IPS-18a (cell line): ENCODE measurements at regions not wholly inside any gene's neighbourhood (a gene's known extent, or its start where the extent isn't known, plus 50 kb on each side); places are given as distances from the start of the nearest gene placed in this dataset.

Experiments used
- H3K27ac ChIP-seq: one replicate; pipeline ENCODE4 v1.5.1; 2013; ENCODE audit warnings: low read length
- H3K27me3 ChIP-seq: one replicate; pipeline ENCODE4 v1.6.1; 2013; ENCODE audit warnings: mild to moderate bottlenecking, low read length; ENCODE audit not compliant: control insufficient read depth, insufficient read depth
- H3K36me3 ChIP-seq: one replicate; pipeline ENCODE4 v1.6.1; 2013; ENCODE audit warnings: low read depth, low read length; ENCODE audit not compliant: control insufficient read depth
- H3K4me1 ChIP-seq: one replicate; pipeline ENCODE4 v1.6.1; 2013; ENCODE audit warnings: low read depth, low read length; ENCODE audit not compliant: control insufficient read depth
- H3K4me3 ChIP-seq: one replicate; pipeline ENCODE4 v1.5.1; 2013; ENCODE audit warnings: low read length
- H3K9ac ChIP-seq: one replicate; pipeline ENCODE4 v1.6.1; 2013; ENCODE audit warnings: mild to moderate bottlenecking, low read length, moderate library complexity
- H3K9me3 ChIP-seq: one replicate; pipeline ENCODE4 v1.6.1; 2013; ENCODE audit warnings: low read depth, low read length; ENCODE audit not compliant: control insufficient read depth

DNA sequence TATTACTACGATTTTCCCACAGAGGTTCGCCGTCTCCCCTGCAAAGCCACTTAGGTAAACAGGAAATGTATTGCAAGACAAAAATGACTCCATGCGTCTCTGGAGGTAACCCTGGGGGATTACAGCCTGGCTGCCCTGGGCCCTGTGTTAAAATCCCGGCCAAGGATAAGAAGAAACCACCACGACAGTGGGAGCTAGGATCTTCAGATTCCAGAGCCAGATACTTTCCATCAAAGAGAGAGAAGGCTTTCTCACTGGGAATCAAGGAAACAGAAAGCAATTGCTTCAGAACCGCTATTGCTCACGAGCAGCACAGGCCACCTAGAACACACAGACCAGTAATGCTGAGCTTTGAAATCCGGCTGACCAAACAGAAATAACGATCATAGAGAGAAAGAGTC is 97.9 kb upstream of the ZNF516 start:
- H3K4me1 ChIP-seq = peaks cover 8% of the 10 kb centered on the region
- H3K4me3 ChIP-seq = no peak overlapping the region
- no peaks in the 10 kb centered on the region for H3K36me3 ChIP-seq
- H3K9me3 ChIP-seq = no peaks in the 10 kb centered on the region
- no peak overlapping the region for H3K27ac ChIP-seq
- no peak overlapping the region for H3K9ac ChIP-seq
- H3K27me3 ChIP-seq = no peaks in the 10 kb centered on the region

- no peaks in the 10 kb centered on the region for H3K27me3 ChIP-seq
- no peak overlapping the region for H3K4me3 ChIP-seq
- no peaks in the 10 kb centered on the region for H3K36me3 ChIP-seq
- no peaks in the 10 kb centered on the region for H3K9me3 ChIP-seq
- no peak overlapping the region for H3K27ac ChIP-seq
- peaks cover 8% of the 10 kb centered on the region for H3K4me1 ChIP-seq
- H3K9ac ChIP-seq = no peak overlapping the region
Measured at GRCh38 chr18:76592096-76592495, 97.1 kb upstream of the ZNF516 start.

GRCh38 chr18:76589866-76590265 is 94.8 kb upstream of the ZNF516 start:
- Histone ChIP-seq H3K36me3 (no peaks in the 10 kb centered on the region), H3K4me1 (peaks cover 8% of the 10 kb centered on the region), H3K9ac (no peak overlapping the region), H3K27ac (no peak overlapping the region), H3K4me3 (no peak overlapping the region), H3K27me3 (no peaks in the 10 kb centered on the region), H3K9me3 (no peaks in the 10 kb centered on the region)

DNA sequence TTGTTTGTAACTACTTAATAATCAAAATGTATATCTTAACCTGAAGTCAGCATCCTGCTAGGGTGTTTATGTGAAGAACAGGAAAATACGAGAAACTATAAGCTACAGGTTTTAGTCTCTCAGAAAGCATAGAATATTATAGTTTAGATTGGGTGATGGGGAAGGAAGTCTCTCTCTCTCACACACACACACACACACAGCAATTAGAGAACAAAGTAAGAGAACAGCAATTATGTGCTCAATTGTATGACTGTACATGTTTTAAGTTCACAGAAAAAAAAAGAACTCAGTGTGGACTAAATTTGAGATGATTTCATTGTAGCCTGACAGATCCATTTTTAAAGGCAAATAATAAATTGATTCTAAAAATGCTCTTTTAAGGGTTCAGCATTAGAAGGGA is 94.3 kb upstream of the ZNF516 start:
- no peaks in the 10 kb centered on the region for H3K36me3 ChIP-seq

DNA sequence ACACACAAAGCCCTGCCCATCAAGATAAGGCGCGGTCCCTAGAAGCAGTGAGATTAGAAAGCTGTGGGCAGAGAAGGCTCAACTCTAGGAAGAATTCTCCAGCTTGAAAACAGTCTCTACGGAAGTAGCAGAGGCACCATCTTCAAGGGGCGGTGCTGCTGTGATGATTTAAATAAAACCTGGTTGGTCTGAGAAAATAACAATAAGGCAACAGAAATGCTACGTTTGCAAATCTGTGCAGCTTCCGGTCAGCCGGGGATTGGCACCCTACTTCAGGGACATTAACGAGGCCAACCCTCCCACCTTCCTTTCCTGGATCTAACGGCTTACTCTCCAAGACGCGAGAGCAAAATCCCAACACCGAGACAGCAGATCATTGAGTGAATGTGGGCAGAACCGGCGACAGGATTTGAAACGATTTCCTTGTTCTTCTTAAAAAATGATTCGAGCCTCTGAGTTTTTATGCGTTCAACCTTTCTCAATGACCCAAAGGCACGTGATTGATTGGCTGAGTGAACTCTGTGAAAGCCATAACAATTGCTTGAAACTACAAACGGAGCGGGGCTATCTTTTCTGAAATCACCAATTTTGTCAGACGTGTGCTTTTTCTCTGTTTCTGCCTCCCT is 93.7 kb upstream of the ZNF516 start:
- Histone ChIP-seq H3K9me3 (no peaks in the 10 kb centered on the region), H3K36me3 (no peaks in the 10 kb centered on the region), H3K27ac (no peak overlapping the region), H3K4me3 (peak overlapping the region; percentile 37), H3K9ac (no peak overlapping the region), H3K27me3 (no peaks in the 10 kb centered on the region), H3K4me1 (peaks cover 8% of the 10 kb centered on the region)

More for the DNA sequence above, 94.3 kb upstream of the ZNF516 start:
- Histone ChIP-seq H3K27me3 (no peaks in the 10 kb centered on the region), H3K4me1 (peaks cover 8% of the 10 kb centered on the region), H3K27ac (no peak overlapping the region), H3K9me3 (no peaks in the 10 kb centered on the region), H3K4me3 (no peak overlapping the region), H3K9ac (no peak overlapping the region)

DNA sequence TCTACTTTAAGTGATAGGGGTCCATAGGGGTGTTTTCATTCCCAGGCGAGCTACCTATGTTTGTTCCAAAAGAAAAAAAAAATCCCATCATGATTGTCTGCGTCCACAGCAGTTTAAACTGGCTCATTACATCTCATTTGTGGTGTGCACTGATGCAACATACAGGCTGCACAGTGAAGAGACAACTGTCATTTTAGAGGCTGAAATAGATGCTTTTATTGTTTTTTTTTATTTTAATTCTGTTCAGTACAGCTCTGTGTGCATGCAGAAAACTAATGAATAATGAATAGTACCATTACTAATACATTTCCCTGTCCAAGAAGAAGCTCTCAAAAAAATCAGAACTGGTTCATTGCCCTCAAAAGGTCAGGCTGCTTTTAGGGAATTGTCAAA is 92.8 kb upstream of the ZNF516 start:
- Histone ChIP-seq H3K36me3 (no peaks in the 10 kb centered on the region), H3K27me3 (no peaks in the 10 kb centered on the region), H3K27ac (no peak overlapping the region), H3K9ac (no peak overlapping the region), H3K4me3 (no peak overlapping the region), H3K4me1 (peaks cover 8% of the 10 kb centered on the region), H3K9me3 (no peaks in the 10 kb centered on the region)

- H3K36me3 ChIP-seq = no peaks in the 10 kb centered on the region
- no peak overlapping the region for H3K9ac ChIP-seq
- H3K9me3 ChIP-seq = no peaks in the 10 kb centered on the region
- H3K27ac ChIP-seq = no peak overlapping the region
- no peaks in the 10 kb centered on the region for H3K27me3 ChIP-seq
- no peak overlapping the region for H3K4me3 ChIP-seq
- H3K4me1 ChIP-seq = peaks cover 8% of the 10 kb centered on the region
Measured at GRCh38 chr18:76587147-76587878, 92.3 kb upstream of the ZNF516 start.

GRCh38 chr18:76584414-76585310 is 89.6 kb upstream of the ZNF516 start:
- H3K4me1 ChIP-seq = peaks cover 8% of the 10 kb centered on the region
- H3K4me3 ChIP-seq = no peak overlapping the region
- no peaks in the 10 kb centered on the region for H3K27me3 ChIP-seq
- H3K27ac ChIP-seq = no peak overlapping the region
- H3K9me3 ChIP-seq = no peaks in the 10 kb centered on the region
- no peaks in the 10 kb centered on the region for H3K36me3 ChIP-seq
- H3K9ac ChIP-seq = no peak overlapping the region

- no peak overlapping the region for H3K27ac ChIP-seq
- H3K27me3 ChIP-seq = peaks cover 8% of the 10 kb centered on the region
- no peak overlapping the region for H3K4me3 ChIP-seq
- H3K9ac ChIP-seq = no peak overlapping the region
- H3K36me3 ChIP-seq = no peaks in the 10 kb centered on the region
- no peaks in the 10 kb centered on the region for H3K4me1 ChIP-seq
- no peaks in the 10 kb centered on the region for H3K9me3 ChIP-seq
Measured at GRCh38 chr18:76581261-76581660, 86.2 kb upstream of the ZNF516 start.

DNA sequence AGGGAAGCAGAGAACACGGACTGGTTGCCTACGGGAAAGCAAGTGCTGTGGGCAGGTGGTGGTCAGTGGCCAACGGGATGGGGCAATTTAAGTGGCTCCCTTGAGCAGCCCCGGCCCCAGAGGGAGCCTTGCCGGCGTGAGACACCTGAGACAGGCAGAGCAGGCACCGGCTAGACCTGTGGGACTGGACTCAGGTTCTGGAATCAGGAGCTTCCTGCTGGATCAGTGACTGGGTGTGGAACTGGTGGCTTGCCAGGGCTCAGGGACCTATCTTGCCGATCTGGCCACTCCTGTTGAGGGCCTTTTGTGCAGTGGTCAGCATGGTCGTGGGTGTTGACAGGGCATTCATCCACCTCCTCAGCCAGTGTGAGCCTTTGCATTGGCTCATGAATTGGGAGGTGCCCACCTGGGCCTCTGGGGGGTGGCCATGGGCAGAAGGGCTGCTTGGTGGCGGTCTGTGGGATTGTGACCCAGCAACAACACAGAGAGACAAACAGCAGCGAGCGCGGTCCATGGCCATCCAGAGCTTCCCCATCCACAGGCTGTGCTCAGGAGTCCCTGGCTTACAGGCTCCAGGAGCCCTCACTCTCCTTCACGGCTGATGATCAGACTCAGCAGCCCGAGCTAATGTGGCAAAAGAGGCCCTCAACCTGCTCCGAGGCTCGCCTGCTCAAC is 85.4 kb upstream of the ZNF516 start:
- Histone ChIP-seq H3K4me3 (no peak overlapping the region), H3K4me1 (no peaks in the 10 kb centered on the region), H3K9me3 (no peaks in the 10 kb centered on the region), H3K9ac (no peak overlapping the region), H3K36me3 (no peaks in the 10 kb centered on the region), H3K27ac (no peak overlapping the region), H3K27me3 (peaks cover 8% of the 10 kb centered on the region)

DNA sequence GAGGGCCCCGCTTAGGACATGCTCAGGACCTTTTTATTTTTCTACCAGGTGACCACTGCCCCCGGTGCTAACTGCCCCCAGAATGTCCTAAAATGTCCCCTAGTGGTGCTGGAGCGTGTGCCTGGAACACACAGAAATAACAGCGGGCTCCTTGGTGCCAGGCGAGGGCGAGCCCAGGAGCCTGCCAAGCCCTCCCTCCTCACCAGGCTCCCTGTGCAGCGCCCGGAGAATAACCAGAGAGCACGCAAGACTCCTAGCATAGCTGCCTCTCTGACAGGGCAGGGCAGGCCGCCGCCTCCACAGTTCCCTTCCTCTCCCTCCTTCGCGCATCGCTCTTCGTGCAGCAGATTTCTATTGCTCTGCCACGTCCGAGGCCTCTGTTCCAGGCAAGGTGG is 84.3 kb upstream of the ZNF516 start:
- Histone ChIP-seq H3K36me3 (no peaks in the 10 kb centered on the region), H3K4me1 (no peaks in the 10 kb centered on the region), H3K4me3 (no peak overlapping the region), H3K9me3 (no peaks in the 10 kb centered on the region), H3K27ac (no peak overlapping the region), H3K27me3 (peaks cover 8% of the 10 kb centered on the region), H3K9ac (no peak overlapping the region)
